Omental fat pad (tissue), 3 donors: ENCODE measurements at regions not wholly inside any gene's neighbourhood (a gene's known extent, or its start where the extent isn't known, plus 50 kb on each side); places are given as distances from the start of the nearest gene placed in this dataset.
A peak's percentile ranks its signal among the peaks of the same experiment; 100 is the strongest.

Source experiments
- ATAC-seq: fragments of 150-250 bp; one replicate; pipeline ENCODE4 v1.9.1; 2016; ENCODE audit warnings: mild to moderate bottlenecking, moderate library complexity; ENCODE audit not compliant: low FRiP score
- DNase-seq: peaks from one replicate; pipeline ENCODE4 v3.0.0-alpha.2; 2019; ENCODE audit warnings: low spot score
- TF ChIP-seq, protein P1 (sequence below), 3 donors: fragments of 450-650 bp; IDR thresholded peaks; one replicate each; pipeline ENCODE4 v1.5.1; 2016 to 2017; ENCODE audit warnings: antibody characterized with exemption in 3 of 3, mild to moderate bottlenecking in 3 of 3, moderate library complexity in 2 of 3

DNA sequence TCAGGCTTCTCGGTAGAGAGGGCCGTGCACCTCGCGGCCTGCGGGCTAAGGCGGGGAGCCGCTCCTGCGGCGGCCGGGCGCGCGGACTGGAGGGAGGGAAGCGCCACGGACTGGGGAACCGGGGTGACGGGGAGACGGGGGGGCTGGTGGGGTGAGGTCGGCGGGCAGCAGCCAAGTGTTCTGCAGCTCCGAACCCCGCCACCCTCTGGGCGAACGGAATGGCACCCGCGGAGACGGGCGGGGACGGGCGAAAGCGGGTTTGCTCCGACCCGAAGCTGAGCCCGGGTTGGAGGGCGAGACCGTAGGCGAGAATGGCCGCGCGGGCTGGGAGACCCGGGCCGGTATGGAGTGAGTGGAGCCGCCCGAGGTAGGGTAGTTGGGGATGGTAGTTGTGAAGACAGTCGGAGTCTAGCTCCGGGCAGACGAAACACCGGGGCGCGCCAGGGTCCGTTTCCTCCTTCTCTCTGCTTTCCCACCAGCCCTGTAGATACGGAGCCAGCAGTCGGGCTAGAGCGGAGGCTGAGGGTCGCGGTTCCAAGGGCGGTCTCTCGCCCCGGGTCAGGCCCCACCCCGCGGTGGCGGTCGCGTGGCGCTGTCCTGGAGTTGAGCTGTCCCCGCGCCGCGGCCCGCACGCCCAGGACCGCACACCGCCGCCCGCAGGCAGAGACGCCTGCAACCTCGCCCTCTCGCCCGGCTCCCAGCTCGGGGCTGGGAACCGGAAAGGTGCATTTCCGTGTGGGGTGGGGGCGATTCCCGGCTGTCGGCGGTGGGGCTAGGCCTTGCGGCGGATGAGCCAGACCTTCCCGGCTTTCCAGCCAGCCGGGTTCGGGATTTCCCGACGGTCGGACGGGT, 160.3 kb upstream of the SIX2 start:
- DNase-seq (no peak), ATAC-seq (peak; percentile 74)
- TF ChIP-seq, protein P1, sequence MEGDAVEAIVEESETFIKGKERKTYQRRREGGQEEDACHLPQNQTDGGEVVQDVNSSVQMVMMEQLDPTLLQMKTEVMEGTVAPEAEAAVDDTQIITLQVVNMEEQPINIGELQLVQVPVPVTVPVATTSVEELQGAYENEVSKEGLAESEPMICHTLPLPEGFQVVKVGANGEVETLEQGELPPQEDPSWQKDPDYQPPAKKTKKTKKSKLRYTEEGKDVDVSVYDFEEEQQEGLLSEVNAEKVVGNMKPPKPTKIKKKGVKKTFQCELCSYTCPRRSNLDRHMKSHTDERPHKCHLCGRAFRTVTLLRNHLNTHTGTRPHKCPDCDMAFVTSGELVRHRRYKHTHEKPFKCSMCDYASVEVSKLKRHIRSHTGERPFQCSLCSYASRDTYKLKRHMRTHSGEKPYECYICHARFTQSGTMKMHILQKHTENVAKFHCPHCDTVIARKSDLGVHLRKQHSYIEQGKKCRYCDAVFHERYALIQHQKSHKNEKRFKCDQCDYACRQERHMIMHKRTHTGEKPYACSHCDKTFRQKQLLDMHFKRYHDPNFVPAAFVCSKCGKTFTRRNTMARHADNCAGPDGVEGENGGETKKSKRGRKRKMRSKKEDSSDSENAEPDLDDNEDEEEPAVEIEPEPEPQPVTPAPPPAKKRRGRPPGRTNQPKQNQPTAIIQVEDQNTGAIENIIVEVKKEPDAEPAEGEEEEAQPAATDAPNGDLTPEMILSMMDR (IDR thresholded peaks at IDR 0.05), result no peak

DNA sequence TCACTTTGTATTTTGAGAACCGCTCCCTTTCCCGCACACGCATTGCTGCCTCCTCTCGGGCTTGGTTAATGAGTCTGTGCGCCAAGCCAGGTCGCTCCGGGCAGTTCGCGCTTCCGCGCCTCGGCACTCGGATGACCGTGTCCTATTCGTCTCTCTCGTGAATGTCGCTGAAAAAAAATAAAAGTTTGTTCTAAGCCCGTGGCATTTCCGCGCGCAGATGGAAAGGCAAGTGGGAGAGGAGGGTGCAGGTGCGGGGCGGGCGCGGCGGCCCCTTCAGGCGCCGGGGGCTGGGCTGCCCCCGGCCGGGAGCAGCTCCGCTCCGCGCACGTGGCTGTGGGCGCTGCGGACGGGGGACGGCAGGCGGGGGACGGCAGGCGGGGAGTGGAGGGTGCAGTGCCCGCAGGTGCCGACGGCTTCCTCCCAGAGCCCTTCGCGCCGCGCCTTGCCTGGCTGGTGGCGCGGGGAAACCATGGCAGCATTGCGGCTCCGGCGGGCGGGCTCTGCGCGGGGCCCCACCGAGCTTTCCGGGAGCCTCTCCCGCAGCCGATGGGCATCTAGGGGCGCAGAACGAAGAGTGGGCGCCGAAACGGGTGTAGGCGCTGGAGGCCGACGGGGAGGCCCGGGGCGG, 159.6 kb upstream of the SIX2 start:
- ATAC-seq (peak; percentile 30), DNase-seq (no peak)
- TF ChIP-seq, protein P1 (IDR thresholded peaks at IDR 0.05), result no peak

DNA sequence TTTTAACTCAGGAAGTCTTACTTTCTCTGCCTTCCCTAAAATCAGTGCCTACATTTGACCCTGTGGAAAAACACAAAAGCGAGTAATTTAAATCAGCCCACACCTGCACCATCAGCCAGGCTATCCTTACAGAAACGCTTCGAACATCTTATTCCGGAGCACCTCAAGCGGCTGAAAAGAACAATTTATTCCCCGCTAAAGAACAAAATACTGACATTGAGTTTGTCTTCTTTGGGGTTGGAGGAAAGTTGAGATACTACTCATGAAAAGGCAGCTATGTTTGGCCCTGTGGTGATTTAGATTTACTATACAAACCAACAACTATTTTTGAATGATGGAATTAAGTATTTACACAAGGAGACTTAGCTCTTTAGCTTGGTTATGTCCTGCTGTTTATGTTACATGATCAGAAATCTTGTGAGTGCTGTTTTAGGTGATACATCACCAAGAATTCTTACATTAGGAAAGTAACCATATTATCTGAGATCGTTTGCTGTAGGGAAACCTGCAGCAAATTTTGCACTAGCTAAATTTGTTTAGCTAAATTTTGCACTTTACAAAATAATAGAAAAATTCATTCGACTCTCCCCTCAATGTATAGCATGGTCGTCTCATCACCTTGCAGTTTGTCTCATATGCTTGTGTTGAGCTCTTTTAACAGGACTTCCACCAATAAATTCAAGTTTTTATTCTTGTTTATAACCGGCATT, 158.8 kb upstream of the SIX2 start:
- TF ChIP-seq, protein P1 (IDR thresholded peaks at IDR 0.05), result no peak
- ATAC-seq (no peak), DNase-seq (no peak)

DNA sequence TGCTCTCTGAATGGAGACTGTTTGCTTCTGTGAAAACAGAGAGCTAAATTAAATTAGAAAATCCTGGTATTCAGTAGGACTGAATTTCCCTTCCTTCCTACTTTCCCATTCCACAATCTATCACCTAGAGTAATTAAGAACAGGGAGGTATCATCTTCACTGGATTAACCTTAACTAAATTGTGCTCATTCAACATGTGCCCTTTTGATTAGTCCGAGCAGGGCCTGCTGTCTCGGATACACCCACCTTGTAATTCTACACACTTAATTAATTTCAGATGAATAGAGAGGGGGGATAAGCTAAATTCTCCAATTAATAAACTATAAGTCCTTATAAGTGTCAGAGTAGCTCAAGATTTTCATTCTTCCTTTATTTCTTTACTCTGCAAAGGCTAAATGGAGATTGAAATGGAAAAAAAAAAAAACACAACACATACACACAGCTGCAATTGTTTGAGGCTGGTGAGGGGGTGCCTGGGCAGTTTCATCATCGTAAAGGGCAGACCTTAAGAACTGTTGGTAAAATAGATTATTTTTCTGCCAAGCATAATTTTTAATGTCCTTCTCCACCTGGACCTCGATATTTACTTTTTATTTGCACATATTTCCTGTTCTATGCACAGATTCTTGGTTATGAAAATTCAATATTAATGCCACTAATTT, 157.1 kb upstream of the SIX2 start:
- TF ChIP-seq, protein P1 (IDR thresholded peaks at IDR 0.05), result no peak
- ATAC-seq (no peak), DNase-seq (no peak)

DNA sequence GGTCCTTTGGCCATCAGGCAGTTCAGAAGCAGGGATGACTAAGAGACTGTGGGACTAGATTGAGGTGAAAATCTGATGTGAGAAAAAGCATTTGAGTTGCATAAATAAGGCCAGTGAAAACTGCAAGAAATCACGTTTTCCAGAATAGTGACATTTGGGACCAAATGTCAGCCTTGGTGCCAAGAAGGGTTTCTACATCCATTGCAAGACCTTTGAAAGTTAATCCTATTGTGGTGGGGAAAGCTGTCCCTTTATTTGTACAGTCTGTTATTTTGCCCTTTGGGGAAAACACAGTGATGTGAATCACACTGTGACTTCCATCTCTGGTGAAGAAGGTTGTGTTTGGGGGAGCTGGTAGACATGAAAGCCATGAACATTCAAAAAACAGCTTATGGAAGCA, 153.5 kb upstream of the SIX2 start:
- DNase-seq (no peak), ATAC-seq (no peak)

DNA sequence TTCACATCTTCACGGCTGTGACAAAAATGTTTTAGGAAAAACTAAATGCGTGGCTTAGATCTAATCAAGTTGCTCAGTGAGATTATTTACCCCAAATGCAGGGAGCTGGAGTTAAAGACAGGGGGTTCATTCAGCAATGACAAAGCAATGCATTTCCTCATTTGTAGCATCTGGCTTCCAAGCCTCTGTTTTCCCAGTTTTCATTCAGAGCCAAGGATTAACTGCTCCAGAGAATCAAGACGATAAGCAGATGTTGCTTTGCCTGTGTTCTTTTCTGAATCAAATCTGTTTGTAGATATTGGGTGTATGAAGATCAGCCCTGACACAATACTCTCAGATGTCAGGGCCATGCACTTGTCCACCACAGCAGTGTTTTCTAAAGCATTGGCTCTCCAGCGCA, 147.4 kb upstream of the SIX2 start:
- no peak for ATAC-seq
- DNase-seq, result no peak
- TF ChIP-seq, protein P1 (IDR thresholded peaks at IDR 0.05), result no peak

More for the DNA sequence above, 153.5 kb upstream of the SIX2 start:
- TF ChIP-seq, protein P1 (IDR thresholded peaks at IDR 0.05), result no peak
